Loucy (cell line): ENCODE measurements at regions not wholly inside any gene's neighbourhood (a gene's known extent, or its start where the extent isn't known, plus 50 kb on each side); places are given as distances from the start of the nearest gene placed in this dataset.

ENCODE experiments used
- H2AFZ ChIP-seq: fragments of 200-600 bp; sonication (generic); 2 replicates; pipeline ENCODE4 v1.6.0; 2016; ENCODE audit warnings: antibody characterized with exemption, mild to moderate bottlenecking, low read length, moderate library complexity
- H3F3A ChIP-seq: fragments of 200-600 bp; 2 replicates; pipeline ENCODE4 v1.6.0; 2016; ENCODE audit warnings: antibody characterized with exemption, low read depth, mild to moderate bottlenecking
- H3K27me3 ChIP-seq: fragments of 200-600 bp; sonication (generic); 2 replicates; pipeline ENCODE4 v1.6.1; 2014; ENCODE audit warnings: low read length, mild to moderate bottlenecking; ENCODE audit not compliant: insufficient read depth, poor library complexity, severe bottlenecking
- H3K36me3 ChIP-seq: fragments of 200-600 bp; sonication (generic); 2 replicates; pipeline ENCODE4 v1.6.1; 2016; ENCODE audit warnings: low read length; ENCODE audit not compliant: insufficient read depth
- H3K4me1 ChIP-seq: fragments of 200-600 bp; sonication (generic); 2 replicates; pipeline ENCODE4 v1.5.1; 2014; ENCODE audit warnings: low read length, mild to moderate bottlenecking; ENCODE audit not compliant: insufficient read depth, poor library complexity, severe bottlenecking
- H3K4me2 ChIP-seq: fragments of 200-600 bp; sonication (generic); 2 replicates; pipeline ENCODE4 v1.6.0; 2014; ENCODE audit warnings: antibody characterized with exemption, low read length, low read depth, mild to moderate bottlenecking; ENCODE audit not compliant: poor library complexity, severe bottlenecking
- H3K4me3 ChIP-seq: fragments of 200-600 bp; sonication (generic); 2 replicates; pipeline ENCODE4 v1.5.1; 2014; ENCODE audit warnings: low read length, mild to moderate bottlenecking, mixed read lengths; ENCODE audit not compliant: poor library complexity, severe bottlenecking
- H3K79me2 ChIP-seq: fragments of 200-600 bp; sonication (generic); 2 replicates; pipeline ENCODE4 v1.6.1; 2014; ENCODE audit warnings: low read length; ENCODE audit not compliant: insufficient read depth
- H3K9ac ChIP-seq: fragments of 200-600 bp; sonication (generic); 2 replicates; pipeline ENCODE4 v1.6.0; 2014; ENCODE audit warnings: mild to moderate bottlenecking, low read depth, low read length, moderate library complexity; ENCODE audit not compliant: poor library complexity, severe bottlenecking
- H3K9me2 ChIP-seq: fragments of 200-600 bp; sonication (generic); replicated peaks from 2 replicates; pipeline ENCODE4 v1.6.1; 2016; ENCODE audit warnings: low read depth, low read length, mixed read lengths
- H3K9me3 ChIP-seq: fragments of 200-600 bp; sonication (generic); 2 replicates; pipeline ENCODE4 v1.6.1; 2014; ENCODE audit warnings: mild to moderate bottlenecking, antibody characterized with exemption, low read length, low read depth; ENCODE audit not compliant: insufficient read depth
- H4K20me1 ChIP-seq: fragments of 200-600 bp; sonication (generic); 2 replicates; pipeline ENCODE4 v1.6.0; 2014; ENCODE audit warnings: antibody characterized with exemption, low read length, mild to moderate bottlenecking; ENCODE audit not compliant: insufficient read depth, poor library complexity, severe bottlenecking
- EZH2phosphoT487 ChIP-seq: fragments of 200-600 bp; IDR thresholded peaks from 2 replicates; pipeline ENCODE4 v1.6.1; 2018; ENCODE audit warnings: antibody characterized with exemption, mild to moderate bottlenecking, moderate library complexity, borderline replicate concordance
- TF ChIP-seq, protein P1 (sequence below): fragments of 200-600 bp; sonication (generic); conservative IDR thresholded peaks from 2 replicates; pipeline ENCODE4 v1.5.1; 2014; ENCODE audit warnings: mild to moderate bottlenecking, antibody characterized with exemption, low read length

DNA sequence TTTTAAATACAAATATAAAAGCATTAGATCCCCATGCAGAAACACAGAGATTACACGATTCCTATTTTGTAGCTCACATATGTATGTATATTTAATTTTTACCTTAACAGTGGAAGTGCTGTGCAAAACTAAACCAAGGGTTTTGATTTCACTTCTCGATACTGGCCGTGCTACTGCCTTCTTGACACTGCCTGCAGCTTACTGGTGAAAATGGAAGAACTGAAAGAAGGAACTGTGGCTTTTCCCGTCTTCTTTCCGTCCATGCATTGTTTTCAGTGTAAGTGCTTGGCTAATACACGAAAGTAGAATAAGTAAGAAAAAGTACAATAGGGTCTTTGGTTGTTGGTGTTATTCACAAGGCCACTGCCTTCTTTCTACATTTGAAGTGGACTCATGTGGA, 129.5 kb downstream of the NDUFA10 start:
- Histone ChIP-seq H3K27me3 (no peaks in the 10 kb centered on the region), H3K79me2 (no peaks in the 10 kb centered on the region), H3K4me1 (no peaks in the 10 kb centered on the region), H3K4me2 (no peak overlapping the region), H3K36me3 (no peaks in the 10 kb centered on the region), H3K9me2 (no peaks in the 10 kb centered on the region), H3K9ac (no peak overlapping the region), H3F3A (no peaks in the 10 kb centered on the region), H2AFZ (no peak overlapping the region), H3K9me3 (0 out of 2 replicates have a peak, but pooled peaks cover 4% of the 10 kb centered on the region), H4K20me1 (no peaks in the 10 kb centered on the region), H3K4me3 (no peak overlapping the region)
- TF ChIP-seq, protein P1, sequence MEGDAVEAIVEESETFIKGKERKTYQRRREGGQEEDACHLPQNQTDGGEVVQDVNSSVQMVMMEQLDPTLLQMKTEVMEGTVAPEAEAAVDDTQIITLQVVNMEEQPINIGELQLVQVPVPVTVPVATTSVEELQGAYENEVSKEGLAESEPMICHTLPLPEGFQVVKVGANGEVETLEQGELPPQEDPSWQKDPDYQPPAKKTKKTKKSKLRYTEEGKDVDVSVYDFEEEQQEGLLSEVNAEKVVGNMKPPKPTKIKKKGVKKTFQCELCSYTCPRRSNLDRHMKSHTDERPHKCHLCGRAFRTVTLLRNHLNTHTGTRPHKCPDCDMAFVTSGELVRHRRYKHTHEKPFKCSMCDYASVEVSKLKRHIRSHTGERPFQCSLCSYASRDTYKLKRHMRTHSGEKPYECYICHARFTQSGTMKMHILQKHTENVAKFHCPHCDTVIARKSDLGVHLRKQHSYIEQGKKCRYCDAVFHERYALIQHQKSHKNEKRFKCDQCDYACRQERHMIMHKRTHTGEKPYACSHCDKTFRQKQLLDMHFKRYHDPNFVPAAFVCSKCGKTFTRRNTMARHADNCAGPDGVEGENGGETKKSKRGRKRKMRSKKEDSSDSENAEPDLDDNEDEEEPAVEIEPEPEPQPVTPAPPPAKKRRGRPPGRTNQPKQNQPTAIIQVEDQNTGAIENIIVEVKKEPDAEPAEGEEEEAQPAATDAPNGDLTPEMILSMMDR: no peak
- no peak for TF ChIP-seq EZH2phosphoT487

DNA sequence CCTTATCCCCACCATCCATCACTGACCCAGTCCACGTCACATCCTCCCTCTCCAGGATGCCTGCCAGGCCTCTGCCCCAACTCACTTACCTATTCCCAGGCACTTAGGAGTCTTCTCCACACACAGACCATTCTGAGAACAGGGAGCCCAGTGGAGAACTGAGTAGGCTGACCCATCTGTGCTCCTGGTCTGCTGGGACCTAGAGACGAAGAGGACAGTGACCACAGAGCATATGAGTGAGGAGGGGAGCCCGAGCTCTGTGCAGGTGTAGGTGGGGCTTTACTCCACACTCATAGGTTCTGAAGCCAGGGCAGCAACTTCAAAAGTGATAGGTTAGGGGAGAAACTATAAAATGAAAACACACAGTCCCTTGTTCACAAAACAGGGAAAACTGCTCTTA, 130.0 kb downstream of the NDUFA10 start:
- Histone ChIP-seq H3K4me2 (no peak overlapping the region), H3K9ac (no peak overlapping the region), H3K79me2 (no peaks in the 10 kb centered on the region), H3K4me1 (no peaks in the 10 kb centered on the region), H3K9me3 (0 out of 2 replicates have a peak, but pooled peaks cover 4% of the 10 kb centered on the region), H3F3A (no peaks in the 10 kb centered on the region), H4K20me1 (no peaks in the 10 kb centered on the region), H3K4me3 (no peak overlapping the region), H3K27me3 (no peaks in the 10 kb centered on the region), H2AFZ (no peak overlapping the region), H3K36me3 (no peaks in the 10 kb centered on the region), H3K9me2 (no peaks in the 10 kb centered on the region)
- no peak for TF ChIP-seq EZH2phosphoT487
- TF ChIP-seq, protein P1: no peak

DNA sequence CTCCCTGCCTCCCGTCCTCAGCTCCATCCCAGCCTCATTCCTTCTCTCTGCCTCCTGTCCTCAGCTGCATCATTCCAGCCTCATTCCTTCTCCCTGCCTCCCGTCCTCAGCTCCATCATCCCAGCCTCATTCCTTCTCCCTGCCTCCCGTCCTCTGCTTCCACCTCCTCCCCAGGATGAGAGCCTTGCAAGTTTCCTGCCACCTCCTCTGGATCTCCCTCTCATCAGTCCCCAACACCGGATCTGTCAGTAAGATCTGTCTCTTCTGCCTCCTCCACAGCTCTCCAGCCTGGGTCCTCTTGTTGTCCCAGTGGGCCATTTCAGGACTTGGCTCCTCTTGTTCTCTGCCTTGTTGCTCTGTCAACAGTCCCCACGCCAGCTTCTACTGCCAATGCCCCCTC, 130.9 kb downstream of the NDUFA10 start:
- Histone ChIP-seq H4K20me1 (no peaks in the 10 kb centered on the region), H3K79me2 (no peaks in the 10 kb centered on the region), H3K4me2 (no peak overlapping the region), H2AFZ (no peak overlapping the region), H3K4me3 (no peak overlapping the region), H3K9ac (no peak overlapping the region), H3K9me3 (0 out of 2 replicates have a peak, but pooled peaks cover 4% of the 10 kb centered on the region), H3K27me3 (no peaks in the 10 kb centered on the region), H3K9me2 (no peaks in the 10 kb centered on the region), H3F3A (no peaks in the 10 kb centered on the region), H3K4me1 (no peaks in the 10 kb centered on the region), H3K36me3 (no peaks in the 10 kb centered on the region)
- TF ChIP-seq, protein P1: no peak
- no peak for TF ChIP-seq EZH2phosphoT487
